ENCODE measurements at regions not wholly inside any gene's neighbourhood (a gene's known extent, or its start where the extent isn't known, plus 50 kb on each side); places are given as distances from the start of the nearest gene placed in this dataset.

DNA sequence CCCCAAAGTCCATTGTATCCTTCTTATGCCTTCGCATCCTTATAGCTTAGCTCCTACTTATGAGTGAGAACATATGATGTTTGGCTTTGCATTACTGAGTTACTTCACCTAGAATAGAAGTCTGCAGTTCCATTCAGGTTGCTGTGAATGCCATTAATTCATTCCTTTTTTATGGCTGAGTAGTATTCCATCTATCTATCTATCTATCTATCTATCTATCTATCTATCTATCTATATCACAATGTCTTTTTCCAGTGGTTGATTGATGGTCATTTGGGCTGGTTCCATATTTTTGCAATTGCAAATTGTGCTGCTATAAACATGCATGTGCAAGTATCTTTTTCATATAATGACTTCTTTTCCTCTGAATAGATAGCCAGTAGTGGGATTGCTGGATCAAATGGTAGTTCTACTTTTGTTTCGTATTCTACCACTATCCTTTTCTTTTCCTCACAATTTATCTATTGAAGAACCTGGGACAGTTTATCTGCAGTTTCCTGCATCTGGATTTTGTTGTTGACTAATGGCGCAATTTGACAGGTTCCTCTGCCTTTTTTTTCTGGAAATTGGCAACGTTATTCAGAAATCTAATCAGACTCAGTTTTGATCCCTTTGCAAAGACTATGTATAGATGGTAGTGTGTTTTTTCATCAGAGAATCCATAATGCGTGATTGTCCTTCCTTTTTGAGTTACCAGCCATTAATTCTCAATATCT is 287.2 kb downstream of the ARL4A start:
- TF ChIP-seq, protein P1, sequence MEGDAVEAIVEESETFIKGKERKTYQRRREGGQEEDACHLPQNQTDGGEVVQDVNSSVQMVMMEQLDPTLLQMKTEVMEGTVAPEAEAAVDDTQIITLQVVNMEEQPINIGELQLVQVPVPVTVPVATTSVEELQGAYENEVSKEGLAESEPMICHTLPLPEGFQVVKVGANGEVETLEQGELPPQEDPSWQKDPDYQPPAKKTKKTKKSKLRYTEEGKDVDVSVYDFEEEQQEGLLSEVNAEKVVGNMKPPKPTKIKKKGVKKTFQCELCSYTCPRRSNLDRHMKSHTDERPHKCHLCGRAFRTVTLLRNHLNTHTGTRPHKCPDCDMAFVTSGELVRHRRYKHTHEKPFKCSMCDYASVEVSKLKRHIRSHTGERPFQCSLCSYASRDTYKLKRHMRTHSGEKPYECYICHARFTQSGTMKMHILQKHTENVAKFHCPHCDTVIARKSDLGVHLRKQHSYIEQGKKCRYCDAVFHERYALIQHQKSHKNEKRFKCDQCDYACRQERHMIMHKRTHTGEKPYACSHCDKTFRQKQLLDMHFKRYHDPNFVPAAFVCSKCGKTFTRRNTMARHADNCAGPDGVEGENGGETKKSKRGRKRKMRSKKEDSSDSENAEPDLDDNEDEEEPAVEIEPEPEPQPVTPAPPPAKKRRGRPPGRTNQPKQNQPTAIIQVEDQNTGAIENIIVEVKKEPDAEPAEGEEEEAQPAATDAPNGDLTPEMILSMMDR (IDR thresholded peaks at IDR 0.05; ENCODE audit: low read depth, low read length) = no peak
- TF ChIP-seq EZH2phosphoT487 (IDR thresholded peaks at IDR 0.05; ENCODE audit: low read depth) = no peak

Measured in OCI-LY3 (cell line).